Lung microvascular endothelial cell (primary cell): ENCODE measurements at regions not wholly inside any gene's neighbourhood (a gene's known extent, or its start where the extent isn't known, plus 50 kb on each side); places are given as distances from the start of the nearest gene placed in this dataset.

Experiments used
- DNase-seq, 2 donors: peaks; one replicate each; pipeline versions ENCODE4 v3.0.0 to v3.0.0-alpha.2; 2010; ENCODE audit warnings: low read depth in 2 of 2

DNA sequence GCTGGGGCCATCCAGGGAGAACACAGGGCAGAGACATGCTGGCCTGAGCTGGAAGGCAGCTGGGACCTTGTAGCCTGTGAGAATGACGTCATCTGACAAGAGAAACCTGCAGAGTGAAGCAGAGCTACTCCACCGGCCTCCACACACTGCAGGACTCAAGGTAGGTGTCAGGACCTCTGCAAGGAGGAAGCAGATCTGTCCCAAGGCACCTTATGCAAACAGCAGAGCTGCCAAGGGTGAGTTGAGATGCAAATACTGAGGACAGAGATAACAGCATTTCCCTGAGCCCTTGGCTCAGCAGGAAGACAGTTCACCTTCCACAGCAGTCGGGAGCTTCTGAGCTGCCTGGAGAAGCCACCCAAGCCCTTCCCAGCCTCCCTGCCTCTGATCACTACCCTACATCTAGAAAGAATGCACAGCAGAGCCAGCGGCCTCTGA, 51.9 kb upstream of the IGSF9B start:
- no peak for DNase-seq

DNA sequence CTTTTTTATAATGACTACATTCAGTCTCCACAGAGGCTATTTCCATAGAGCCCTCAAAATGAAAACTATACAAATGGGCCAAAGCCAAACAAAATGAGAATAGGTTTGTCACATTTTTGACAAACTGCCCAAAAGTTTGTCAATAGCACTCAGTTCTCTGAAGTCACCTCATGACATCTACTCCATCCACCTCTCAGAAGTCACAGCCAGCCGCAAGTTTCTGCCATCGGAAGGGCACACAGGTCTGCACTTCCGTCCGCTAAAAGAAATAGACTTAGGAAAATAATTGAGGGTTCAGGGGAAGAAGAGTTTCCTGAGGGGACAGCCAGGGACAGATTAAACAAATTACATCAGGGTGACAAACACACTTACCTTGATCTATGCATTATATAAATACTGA, 55.4 kb upstream of the JAM3 start:
- peak in 1 of 2 donors; percentile 24 for DNase-seq

DNA sequence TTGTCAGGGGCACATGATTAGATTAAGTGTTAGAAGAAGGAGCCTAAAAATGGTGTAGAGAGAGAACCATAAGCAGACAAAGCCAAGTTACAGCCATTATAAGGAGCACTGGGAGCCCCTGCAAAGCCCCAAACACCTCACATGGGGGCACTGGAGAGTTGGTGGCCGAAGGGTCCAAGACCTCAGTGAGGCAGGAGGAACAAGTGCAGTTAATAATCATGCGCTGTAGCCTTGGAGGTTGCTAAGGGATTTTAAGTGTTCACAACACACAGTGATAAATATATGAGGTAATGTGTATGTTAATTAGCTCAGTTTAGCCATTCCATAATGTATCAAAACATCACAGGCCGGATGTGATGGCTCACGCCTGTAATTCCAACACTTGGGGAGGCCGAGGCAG, 54.4 kb upstream of the JAM3 start:
- peak in 1 of 2 donors; percentile 21 for DNase-seq

DNA sequence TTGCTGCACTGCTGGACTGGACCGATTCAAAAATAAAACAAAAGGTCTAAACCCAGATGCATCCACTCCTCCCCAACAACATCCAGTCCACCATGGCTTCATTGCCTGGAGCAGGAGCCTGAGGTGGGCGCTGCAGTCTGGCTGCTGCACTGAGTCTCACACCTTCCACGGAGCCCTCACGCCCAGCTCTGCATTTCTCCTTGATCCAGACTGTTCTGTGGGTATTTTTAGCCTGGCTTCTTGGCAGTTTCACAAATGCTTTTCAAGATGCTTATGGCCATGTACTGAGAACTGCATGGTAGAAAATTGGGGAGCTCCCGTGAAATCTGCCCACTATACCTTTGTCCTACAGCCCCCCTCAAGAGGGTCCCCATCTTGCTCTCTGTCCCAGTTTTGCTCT, 53.3 kb upstream of the JAM3 start:
- no peak for DNase-seq

DNA sequence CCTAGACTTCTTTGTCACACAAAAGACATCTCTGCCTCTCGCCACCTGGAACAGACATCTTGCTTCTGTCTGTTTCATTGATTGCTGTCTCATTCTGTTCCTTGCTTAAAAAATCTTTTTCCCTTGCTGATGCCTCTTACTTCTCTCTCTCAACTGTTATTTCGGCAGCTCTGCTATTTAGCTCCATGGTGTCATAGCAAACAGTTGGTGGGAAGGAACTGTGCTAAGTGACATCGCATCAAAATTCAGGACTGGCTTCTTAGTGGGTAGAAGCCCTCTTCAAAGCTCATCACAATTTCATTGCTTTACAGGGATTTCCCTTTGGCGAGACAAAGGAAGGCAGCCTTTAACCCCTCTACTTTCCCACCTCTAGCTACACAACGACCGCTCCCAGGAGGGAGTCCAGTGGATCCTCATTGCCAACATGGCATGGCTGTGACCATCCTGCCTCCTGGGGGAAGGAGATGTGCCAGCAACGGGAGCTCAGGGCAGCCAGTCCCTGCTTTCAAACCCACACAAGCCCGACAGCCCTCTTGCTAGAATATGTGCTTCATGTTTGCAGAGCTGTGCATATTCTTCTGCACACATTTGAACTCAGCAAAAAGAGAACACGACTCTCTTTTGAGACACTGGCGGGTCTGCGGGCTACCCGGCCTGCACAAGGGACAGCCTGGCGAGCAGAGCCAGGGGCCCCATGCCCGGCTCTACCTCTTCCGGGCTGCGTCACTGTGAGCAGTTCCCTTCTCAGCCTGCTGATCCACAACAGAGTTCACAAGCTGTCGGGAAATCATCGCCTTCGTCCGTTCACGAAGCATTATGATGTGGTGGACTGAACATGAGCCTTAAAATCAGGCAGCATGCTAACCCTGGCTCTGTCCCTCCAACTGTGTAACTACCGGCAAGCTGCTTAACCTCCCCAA, 51.1 kb upstream of the JAM3 start:
- no peak for DNase-seq
